ENCODE measurements at regions not wholly inside any gene's neighbourhood (a gene's known extent, or its start where the extent isn't known, plus 50 kb on each side); places are given as distances from the start of the nearest gene placed in this dataset.
"Not testable (repeated sequence)": the region's sequence is repeated elsewhere in the genome, so short reads cannot be mapped to it uniquely, and the experiment has no call there.

DNA sequence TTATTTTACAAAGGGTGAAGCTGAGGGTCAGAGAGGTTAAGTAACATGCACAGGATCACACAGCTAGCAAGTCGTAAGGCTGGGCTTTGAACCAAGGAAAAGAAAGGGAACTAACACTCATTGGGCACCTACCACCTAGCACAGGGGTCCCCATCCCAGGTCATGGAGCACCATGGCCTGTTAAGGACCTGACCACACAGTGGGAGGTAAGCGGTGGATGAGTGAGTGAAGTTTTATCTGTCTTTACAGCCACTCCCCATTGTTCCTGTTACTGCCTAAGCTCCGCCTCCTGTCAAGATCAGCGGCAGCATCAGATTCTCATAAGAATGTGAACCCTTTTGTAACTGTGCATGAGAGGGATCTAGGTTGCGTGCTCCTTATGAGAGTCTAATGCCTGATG, 222.8 kb downstream of the RAB11FIP2 start:
- TF ChIP-seq POLR2A (IDR thresholded peaks at IDR 0.05), result no peak
- TF ChIP-seq, protein P1, sequence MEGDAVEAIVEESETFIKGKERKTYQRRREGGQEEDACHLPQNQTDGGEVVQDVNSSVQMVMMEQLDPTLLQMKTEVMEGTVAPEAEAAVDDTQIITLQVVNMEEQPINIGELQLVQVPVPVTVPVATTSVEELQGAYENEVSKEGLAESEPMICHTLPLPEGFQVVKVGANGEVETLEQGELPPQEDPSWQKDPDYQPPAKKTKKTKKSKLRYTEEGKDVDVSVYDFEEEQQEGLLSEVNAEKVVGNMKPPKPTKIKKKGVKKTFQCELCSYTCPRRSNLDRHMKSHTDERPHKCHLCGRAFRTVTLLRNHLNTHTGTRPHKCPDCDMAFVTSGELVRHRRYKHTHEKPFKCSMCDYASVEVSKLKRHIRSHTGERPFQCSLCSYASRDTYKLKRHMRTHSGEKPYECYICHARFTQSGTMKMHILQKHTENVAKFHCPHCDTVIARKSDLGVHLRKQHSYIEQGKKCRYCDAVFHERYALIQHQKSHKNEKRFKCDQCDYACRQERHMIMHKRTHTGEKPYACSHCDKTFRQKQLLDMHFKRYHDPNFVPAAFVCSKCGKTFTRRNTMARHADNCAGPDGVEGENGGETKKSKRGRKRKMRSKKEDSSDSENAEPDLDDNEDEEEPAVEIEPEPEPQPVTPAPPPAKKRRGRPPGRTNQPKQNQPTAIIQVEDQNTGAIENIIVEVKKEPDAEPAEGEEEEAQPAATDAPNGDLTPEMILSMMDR (IDR thresholded peaks at IDR 0.05), result no peak
- H3K27ac ChIP-seq, result no peak overlapping the region
- H3K27me3 ChIP-seq, result no peaks in the 10 kb centered on the region
- no peaks in the 10 kb centered on the region for H3K9me3 ChIP-seq
- H3K4me3 ChIP-seq, result no peak overlapping the region
- no peak for DNase-seq
- no peaks in the 10 kb centered on the region for H3K4me1 ChIP-seq
- no peaks in the 10 kb centered on the region for H3K36me3 ChIP-seq (ENCODE audit: low read depth, missing control alignments)
- intact Hi-C loops (cut with DNase I; ENCODE audit: low total_unique reads), result no loop called here
- 87 to 91% methylated on average over 5 of the region's 5 CpGs for WGBS, 2 donors

- WGBS, 2 donors, result 46 to 58% methylated on average over 14 of the region's 14 CpGs
- Histone ChIP-seq H3K27me3 (no peaks in the 10 kb centered on the region), H3K4me3 (peak overlapping the region in 1 of 2 donors; percentile 41), H3K36me3 (ENCODE audit: low read depth, missing control alignments) (no peaks in the 10 kb centered on the region), H3K4me1 (no peaks in the 10 kb centered on the region), H3K27ac (no peak overlapping the region), H3K9me3 (no peaks in the 10 kb centered on the region)
- TF ChIP-seq, protein P1 (IDR thresholded peaks at IDR 0.05), result no peak
- TF ChIP-seq POLR2A (IDR thresholded peaks at IDR 0.05), result no peak
- intact Hi-C loops (cut with DNase I; ENCODE audit: low total_unique reads), result no loop called here
- DNase-seq, result no peak
These were observed 216.5 kb downstream of the RAB11FIP2 start for GRCh38 chr10:117830205-117830604.

- no peak for DNase-seq
- WGBS, 2 donors, result 45 to 48% methylated on average over 15 of the region's 15 CpGs
- Histone ChIP-seq H3K27ac (no peak overlapping the region), H3K4me3 (peak overlapping the region; percentile 18 to 41), H3K4me1 (no peaks in the 10 kb centered on the region), H3K36me3 (ENCODE audit: low read depth, missing control alignments) (no peaks in the 10 kb centered on the region), H3K9me3 (no peaks in the 10 kb centered on the region), H3K27me3 (no peaks in the 10 kb centered on the region)
- intact Hi-C loops (cut with DNase I; ENCODE audit: low total_unique reads), result no loop called here
- TF ChIP-seq POLR2A (IDR thresholded peaks at IDR 0.05), result no peak
- TF ChIP-seq, protein P1 (IDR thresholded peaks at IDR 0.05), result no peak
These were observed 215.9 kb downstream of the RAB11FIP2 start for GRCh38 chr10:117830787-117831212.

DNA sequence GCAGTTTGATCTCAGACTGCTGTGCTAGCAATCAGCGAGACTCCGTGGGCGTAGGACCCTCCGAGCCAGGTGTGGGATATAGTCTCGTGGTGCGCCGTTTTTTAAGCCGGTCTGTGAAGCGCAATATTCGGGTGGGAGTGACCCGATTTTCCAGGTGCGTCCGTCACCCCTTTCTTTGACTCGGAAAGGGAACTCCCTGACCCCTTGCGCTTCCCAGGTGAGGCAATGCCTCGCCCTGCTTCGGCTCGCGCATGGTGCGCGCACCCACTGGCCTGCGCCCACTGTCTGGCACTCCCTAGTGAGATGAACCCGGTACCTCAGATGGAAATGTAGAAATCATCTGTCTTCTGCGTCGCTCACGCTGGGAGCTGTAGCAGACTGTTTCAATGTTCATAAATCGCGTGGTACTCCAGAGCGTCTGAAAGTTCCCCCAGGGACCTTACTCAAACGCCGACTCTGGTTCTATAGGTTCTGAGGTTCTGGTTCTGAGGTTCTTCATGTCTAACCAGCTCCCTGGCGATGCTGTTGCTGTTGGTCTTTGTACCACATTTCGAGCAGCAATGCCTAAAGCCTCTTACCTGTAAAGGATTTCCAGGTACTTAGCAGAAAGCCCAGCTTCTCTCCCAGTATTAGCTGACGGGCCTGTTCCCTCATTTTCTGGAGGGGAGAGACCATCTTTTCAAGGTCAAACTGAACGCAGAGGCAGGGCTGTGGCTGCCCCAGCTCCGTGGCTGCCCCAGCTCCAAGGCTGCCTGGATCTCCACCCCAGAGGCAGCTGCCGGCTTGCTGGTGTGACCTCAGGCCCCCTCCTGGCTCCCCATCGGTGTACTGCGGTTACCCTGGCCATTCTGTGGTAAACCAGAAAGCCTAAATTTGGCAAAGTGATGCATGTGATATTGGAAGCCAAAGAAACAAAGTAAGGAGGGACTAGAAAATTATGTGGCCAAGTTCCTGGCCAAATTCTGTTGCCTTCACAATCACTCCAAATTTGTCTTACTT, 207.9 kb downstream of the RAB11FIP2 start:
- H3K4me1 ChIP-seq; intact Hi-C loops (cut with DNase I; ENCODE audit: low total_unique reads); H3K27me3 ChIP-seq; H3K9me3 ChIP-seq; DNase-seq; H3K27ac ChIP-seq; H3K36me3 ChIP-seq (ENCODE audit: low read depth, missing control alignments); H3K4me3 ChIP-seq: not testable (repeated sequence)
- 54 to 61% methylated on average over 12 to 37 of the region's 39 CpGs for WGBS, 2 donors

DNA sequence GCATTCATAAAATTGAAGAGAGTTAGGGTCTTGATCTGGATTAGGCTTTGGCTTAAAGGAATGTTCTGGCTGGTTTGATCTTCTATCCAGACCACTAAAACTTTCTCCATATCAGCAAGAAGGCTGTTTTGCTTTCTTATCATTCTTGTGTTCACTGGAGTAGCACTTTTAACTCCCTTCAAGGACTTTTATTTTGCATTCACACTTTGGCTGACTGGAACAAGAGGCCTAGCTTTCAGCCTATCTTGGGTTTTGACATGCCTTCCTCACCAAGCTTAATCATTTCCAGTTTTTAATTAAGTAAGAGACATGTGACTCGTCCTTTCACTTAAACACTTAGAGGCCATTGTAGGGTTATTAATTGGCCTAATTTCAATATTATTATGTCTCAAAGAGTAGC, 190.3 kb downstream of the RAB11FIP2 start:
- H3K27me3 ChIP-seq; H3K4me3 ChIP-seq; H3K27ac ChIP-seq; intact Hi-C loops (cut with DNase I; ENCODE audit: low total_unique reads); H3K36me3 ChIP-seq (ENCODE audit: low read depth, missing control alignments); H3K4me1 ChIP-seq; H3K9me3 ChIP-seq; DNase-seq: not testable (repeated sequence)
- WGBS, 2 donors, result 81 to 91% methylated on average over 1 of the region's 1 CpG

All from testis (tissue), 2 donors.